Immature natural killer cell (primary cell): ENCODE measurements at regions not wholly inside any gene's neighbourhood (a gene's known extent, or its start where the extent isn't known, plus 50 kb on each side); places are given as distances from the start of the nearest gene placed in this dataset.
"Not testable (repeated sequence)": the region's sequence is repeated elsewhere in the genome, so short reads cannot be mapped to it uniquely, and the experiment has no call there.

Experiments used
- DNase-seq, 3 donors: peaks; one replicate each; pipeline ENCODE4 v3.0.0; 2022; ENCODE audit warnings: mixed read lengths in 1 of 3
- H3K27ac Mint-ChIP-seq, 6 donors: one replicate each; pipeline ENCODE4 v1.8.0; 2020; ENCODE audit warnings: mixed read lengths in 6 of 6, mild to moderate bottlenecking in 5 of 6, inconsistent platforms in 4 of 6, moderate library complexity in 3 of 6
- H3K27me3 Mint-ChIP-seq, 3 donors: one replicate each; pipeline ENCODE4 v1.8.0; 2020 to 2021; ENCODE audit warnings: low read depth in 3 of 3, mild to moderate bottlenecking in 3 of 3, mixed read lengths in 3 of 3, moderate library complexity in 3 of 3, inconsistent platforms in 1 of 3
- H3K36me3 Mint-ChIP-seq, 3 donors: one replicate each; pipeline ENCODE4 v1.8.0; 2020; ENCODE audit warnings: mixed read lengths in 3 of 3, inconsistent platforms in 2 of 3, mild to moderate bottlenecking in 2 of 3
- H3K4me1 Mint-ChIP-seq, 2 donors: one replicate each; pipeline ENCODE4 v1.8.0; 2020; ENCODE audit warnings: inconsistent platforms in 2 of 2, mild to moderate bottlenecking in 2 of 2, mixed read lengths in 2 of 2, moderate library complexity in 1 of 2
- H3K4me3 Mint-ChIP-seq, 5 donors: one replicate each; pipeline ENCODE4 v1.8.0; 2020; ENCODE audit warnings: mild to moderate bottlenecking in 5 of 5, mixed read lengths in 5 of 5, inconsistent platforms in 3 of 5, moderate library complexity in 3 of 5
- H3K9me3 Mint-ChIP-seq, 6 donors: one replicate each; pipeline ENCODE4 v1.8.0; 2020; ENCODE audit warnings: mild to moderate bottlenecking in 6 of 6, mixed read lengths in 6 of 6, inconsistent platforms in 4 of 6, moderate library complexity in 3 of 6

GRCh38 chr3:84717894-84718293 is 240.9 kb upstream of the CADM2 start:
- DNase-seq, result no peak
- Mint-ChIP-seq H3K27ac (no peak overlapping the region), H3K4me3 (no peak overlapping the region), H3K36me3 (peaks cover 0 to 3% (median 0%) of the 10 kb centered on the region in 3 donors), H3K4me1 (no peaks in the 10 kb centered on the region), H3K9me3 (peaks cover 32 to 69% (median 43%) of the 10 kb centered on the region in 6 donors), H3K27me3 (peaks cover 0 to 1% (median 0%) of the 10 kb centered on the region in 3 donors)

- H3K27me3 Mint-ChIP-seq, result peaks cover 0 to 1% (median 1%) of the 10 kb centered on the region in 3 donors
- H3K4me1 Mint-ChIP-seq, result no peaks in the 10 kb centered on the region
- no peak overlapping the region for H3K27ac Mint-ChIP-seq
- DNase-seq, result no peak
- H3K4me3 Mint-ChIP-seq, result no peak overlapping the region
- peaks cover 18 to 54% (median 28%) of the 10 kb centered on the region in 6 donors for H3K9me3 Mint-ChIP-seq
- no peaks in the 10 kb centered on the region for H3K36me3 Mint-ChIP-seq
These were observed 233.9 kb upstream of the CADM2 start for GRCh38 chr3:84724877-84725276.

- Mint-ChIP-seq H3K36me3 (no peaks in the 10 kb centered on the region), H3K27ac (no peak overlapping the region), H3K9me3 (peaks cover 16 to 55% (median 25%) of the 10 kb centered on the region in 6 donors), H3K4me3 (no peak overlapping the region), H3K4me1 (no peaks in the 10 kb centered on the region), H3K27me3 (peaks cover 0 to 3% (median 0%) of the 10 kb centered on the region in 3 donors)
- no peak for DNase-seq
These were observed 231.2 kb upstream of the CADM2 start for GRCh38 chr3:84727616-84728015.

- not testable (repeated sequence) for H3K27ac Mint-ChIP-seq, H3K4me1 Mint-ChIP-seq, H3K4me3 Mint-ChIP-seq, DNase-seq, H3K36me3 Mint-ChIP-seq, H3K27me3 Mint-ChIP-seq
- peaks cover 6 to 51% (median 28%) of the 10 kb centered on the region in 6 donors for H3K9me3 Mint-ChIP-seq
These were observed 224.1 kb upstream of the CADM2 start for GRCh38 chr3:84734731-84735130.

- no peak for DNase-seq
- no peaks in the 10 kb centered on the region for H3K4me1 Mint-ChIP-seq
- no peak overlapping the region for H3K4me3 Mint-ChIP-seq
- H3K27me3 Mint-ChIP-seq, result peaks cover 0 to 2% (median 0%) of the 10 kb centered on the region in 3 donors
- no peaks in the 10 kb centered on the region for H3K36me3 Mint-ChIP-seq
- peaks cover 0 to 39% (median 18%) of the 10 kb centered on the region in 6 donors for H3K9me3 Mint-ChIP-seq
- H3K27ac Mint-ChIP-seq, result no peak overlapping the region
These were observed 220.7 kb upstream of the CADM2 start for GRCh38 chr3:84738086-84738485.

GRCh38 chr3:84742915-84743425 is 215.8 kb upstream of the CADM2 start:
- H3K9me3 Mint-ChIP-seq, result peaks cover 4 to 27% (median 18%) of the 10 kb centered on the region in 6 donors
- H3K27ac Mint-ChIP-seq, result no peak overlapping the region
- DNase-seq, result no peak
- H3K4me3 Mint-ChIP-seq, result no peak overlapping the region
- H3K27me3 Mint-ChIP-seq, result no peaks in the 10 kb centered on the region
- no peaks in the 10 kb centered on the region for H3K4me1 Mint-ChIP-seq
- no peaks in the 10 kb centered on the region for H3K36me3 Mint-ChIP-seq

- no peak for DNase-seq
- Mint-ChIP-seq H3K9me3 (peaks cover 4 to 26% (median 19%) of the 10 kb centered on the region in 6 donors), H3K4me3 (no peak overlapping the region), H3K27ac (no peak overlapping the region), H3K36me3 (no peaks in the 10 kb centered on the region), H3K27me3 (no peaks in the 10 kb centered on the region), H3K4me1 (no peaks in the 10 kb centered on the region)
These were observed 214.7 kb upstream of the CADM2 start for GRCh38 chr3:84744130-84744529.

GRCh38 chr3:84755860-84756259 is 202.9 kb upstream of the CADM2 start:
- H3K27ac Mint-ChIP-seq, result no peak overlapping the region
- no peak overlapping the region for H3K4me3 Mint-ChIP-seq
- H3K4me1 Mint-ChIP-seq, result no peaks in the 10 kb centered on the region
- H3K36me3 Mint-ChIP-seq, result no peaks in the 10 kb centered on the region
- H3K9me3 Mint-ChIP-seq, result peaks cover 6 to 50% (median 32%) of the 10 kb centered on the region in 6 donors
- peaks cover 0 to 2% (median 0%) of the 10 kb centered on the region in 3 donors for H3K27me3 Mint-ChIP-seq
- no peak for DNase-seq

- DNase-seq, result no peak
- Mint-ChIP-seq H3K9me3 (peaks cover 6 to 45% (median 39%) of the 10 kb centered on the region in 6 donors), H3K27me3 (peaks cover 0 to 2% (median 0%) of the 10 kb centered on the region in 3 donors), H3K4me3 (no peak overlapping the region), H3K36me3 (no peaks in the 10 kb centered on the region), H3K27ac (no peak overlapping the region), H3K4me1 (no peaks in the 10 kb centered on the region)
These were observed 199.4 kb upstream of the CADM2 start for GRCh38 chr3:84759361-84759760.

GRCh38 chr3:84772841-84773240 is 185.9 kb upstream of the CADM2 start:
- no peaks in the 10 kb centered on the region for H3K27me3 Mint-ChIP-seq
- no peak overlapping the region for H3K27ac Mint-ChIP-seq
- DNase-seq, result no peak
- H3K4me3 Mint-ChIP-seq, result no peak overlapping the region
- H3K36me3 Mint-ChIP-seq, result peaks cover 0 to 4% (median 0%) of the 10 kb centered on the region in 3 donors
- no peaks in the 10 kb centered on the region for H3K4me1 Mint-ChIP-seq
- H3K9me3 Mint-ChIP-seq, result peaks cover 0 to 68% (median 42%) of the 10 kb centered on the region in 6 donors

GRCh38 chr3:84783281-84783680 is 175.5 kb upstream of the CADM2 start:
- H3K36me3 Mint-ChIP-seq, result no peaks in the 10 kb centered on the region
- no peak overlapping the region for H3K4me3 Mint-ChIP-seq
- no peaks in the 10 kb centered on the region for H3K27me3 Mint-ChIP-seq
- no peaks in the 10 kb centered on the region for H3K4me1 Mint-ChIP-seq
- peaks cover 5 to 30% (median 17%) of the 10 kb centered on the region in 6 donors for H3K9me3 Mint-ChIP-seq
- DNase-seq, result no peak
- H3K27ac Mint-ChIP-seq, result no peak overlapping the region

- no peaks in the 10 kb centered on the region for H3K4me1 Mint-ChIP-seq
- no peaks in the 10 kb centered on the region for H3K36me3 Mint-ChIP-seq
- H3K27me3 Mint-ChIP-seq, result peaks cover 0 to 2% (median 2%) of the 10 kb centered on the region in 3 donors
- no peak overlapping the region for H3K4me3 Mint-ChIP-seq
- H3K9me3 Mint-ChIP-seq, result peaks cover 18 to 55% (median 41%) of the 10 kb centered on the region in 6 donors
- H3K27ac Mint-ChIP-seq, result no peak overlapping the region
- DNase-seq, result no peak
These were observed 168.8 kb upstream of the CADM2 start for GRCh38 chr3:84789961-84790360.

GRCh38 chr3:84806958-84807357 is 151.8 kb upstream of the CADM2 start:
- H3K9me3 Mint-ChIP-seq, result peaks cover 5 to 42% (median 18%) of the 10 kb centered on the region in 6 donors
- H3K4me1 Mint-ChIP-seq, result no peaks in the 10 kb centered on the region
- no peak overlapping the region for H3K27ac Mint-ChIP-seq
- no peak for DNase-seq
- no peaks in the 10 kb centered on the region for H3K36me3 Mint-ChIP-seq
- no peaks in the 10 kb centered on the region for H3K27me3 Mint-ChIP-seq
- no peak overlapping the region for H3K4me3 Mint-ChIP-seq

GRCh38 chr3:84820126-84820525 is 138.7 kb upstream of the CADM2 start:
- Mint-ChIP-seq H3K9me3 (peaks cover 14 to 55% (median 29%) of the 10 kb centered on the region in 6 donors), H3K27ac (no peak overlapping the region), H3K27me3 (peaks cover 2% of the 10 kb centered on the region in 3 donors), H3K4me1 (no peaks in the 10 kb centered on the region), H3K4me3 (no peak overlapping the region), H3K36me3 (no peaks in the 10 kb centered on the region)
- DNase-seq, result no peak

GRCh38 chr3:84820906-84821305 is 137.9 kb upstream of the CADM2 start:
- Mint-ChIP-seq H3K4me1 (no peaks in the 10 kb centered on the region), H3K27ac (no peak overlapping the region), H3K4me3 (no peak overlapping the region), H3K36me3 (no peaks in the 10 kb centered on the region), H3K27me3 (peaks cover 2% of the 10 kb centered on the region in 3 donors), H3K9me3 (peaks cover 13 to 58% (median 31%) of the 10 kb centered on the region in 6 donors)
- no peak for DNase-seq
